NOMO-1 (cell line): ENCODE measurements at regions not wholly inside any gene's neighbourhood (a gene's known extent, or its start where the extent isn't known, plus 50 kb on each side); places are given as distances from the start of the nearest gene placed in this dataset.

Source experiments
- DNase-seq, 2 experiments: peaks; one replicate each; lab custom pipeline; 2025; ENCODE audit not compliant: unreplicated experiment in 2 of 2; lab: John Stamatoyannopoulos, UW

DNA sequence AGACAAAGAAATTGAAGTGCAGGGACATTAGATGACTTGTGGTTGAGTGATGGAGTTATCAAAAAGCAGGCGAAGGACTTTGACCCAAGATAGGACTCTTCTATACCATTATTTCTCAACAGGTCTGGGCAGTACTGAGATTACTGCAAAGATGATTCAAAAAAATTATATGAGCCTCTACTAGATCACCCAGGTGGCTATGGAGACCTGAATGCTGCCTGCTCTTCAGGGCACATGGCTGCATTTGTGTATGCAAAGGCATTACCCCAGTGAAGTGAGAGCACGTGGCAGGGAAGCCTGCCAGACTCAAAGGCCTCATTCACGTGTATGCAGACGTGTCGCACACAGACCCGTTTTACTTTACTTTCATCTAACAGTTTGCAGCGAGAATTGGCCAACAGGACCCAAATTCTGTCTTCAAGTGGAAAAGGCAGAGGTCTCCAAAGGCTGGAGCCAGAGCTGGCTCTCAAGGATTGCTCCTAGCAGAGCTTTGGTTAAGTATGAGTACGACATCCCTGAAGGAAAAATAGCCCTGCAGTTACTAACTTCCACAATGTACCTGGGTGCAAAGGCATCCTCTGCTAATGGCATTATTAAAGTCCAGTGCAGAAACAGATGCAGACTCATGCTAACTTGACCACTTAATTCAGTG lies 113.8 kb upstream of the ARMC2 start:
- DNase-seq, result no peak

GRCh38 chr6:108735310-108736001 lies 112.8 kb upstream of the ARMC2 start:
- DNase-seq, result no peak

GRCh38 chr6:108736002-108736361 lies 112.2 kb upstream of the ARMC2 start:
- peak in 1 of 2 experiments; percentile 7 for DNase-seq

DNA sequence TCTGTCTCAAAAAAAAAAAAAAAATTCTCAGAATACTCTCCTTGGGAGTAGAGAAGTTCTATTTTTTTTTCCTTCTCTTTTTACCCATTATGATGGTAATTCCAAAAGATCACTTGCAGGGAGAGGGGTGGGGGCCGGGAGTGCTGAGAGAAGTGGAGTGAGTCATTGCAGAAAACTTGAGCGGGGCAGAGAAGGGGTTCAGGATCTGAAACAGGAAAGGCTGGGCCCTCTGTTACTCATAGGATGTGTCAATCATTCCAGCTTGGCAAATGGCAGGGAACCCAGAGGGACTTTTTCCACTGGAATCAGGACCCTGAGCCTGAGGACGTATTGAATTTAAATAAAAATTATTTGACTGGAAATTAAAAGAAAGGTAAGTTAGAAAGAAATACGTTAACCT lies 111.4 kb upstream of the ARMC2 start:
- DNase-seq, result no peak

DNA sequence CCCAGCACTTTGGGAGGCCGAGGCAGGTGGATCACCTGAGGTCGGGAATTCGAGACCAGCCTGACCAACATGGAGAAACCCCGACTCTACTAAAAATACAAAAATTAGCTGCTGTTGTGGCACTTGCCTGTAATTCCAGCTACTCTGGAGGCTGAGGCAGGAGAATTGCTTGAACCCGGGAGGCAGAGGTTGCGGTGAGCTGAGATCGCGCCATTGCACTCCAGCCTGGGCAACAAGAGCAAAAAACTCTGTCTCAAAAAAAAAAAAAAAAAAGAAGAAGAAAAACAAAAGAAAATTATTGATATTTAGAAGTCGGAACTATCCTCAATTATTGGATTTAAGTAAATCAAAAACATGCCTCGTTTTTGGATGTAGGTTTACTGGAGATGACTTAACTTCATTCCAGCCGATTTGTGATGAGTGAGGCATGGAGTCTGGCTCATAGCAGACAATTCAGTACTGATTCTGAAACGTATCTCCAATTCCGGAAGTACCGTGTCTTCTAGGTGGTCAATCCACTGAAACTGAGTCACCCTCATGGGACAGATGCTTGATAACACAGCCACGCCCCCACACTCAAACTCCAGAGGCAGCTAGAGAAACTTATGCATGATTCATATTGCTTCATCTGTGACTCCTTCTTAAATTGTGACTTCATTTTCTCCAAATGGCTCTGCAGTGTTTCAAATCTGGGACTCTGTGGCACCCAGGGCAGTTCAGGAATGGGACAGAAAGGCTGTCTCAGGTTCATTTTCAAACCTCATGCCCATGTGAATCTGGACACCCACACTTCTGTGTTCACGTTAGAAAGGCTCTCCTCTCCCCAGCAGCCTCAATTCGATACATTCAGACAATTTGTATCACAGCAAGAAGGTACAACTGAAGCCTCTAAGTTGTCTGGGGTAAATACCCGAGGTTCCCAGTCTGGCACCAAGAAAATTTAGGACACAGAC lies 110.4 kb upstream of the ARMC2 start:
- DNase-seq, result peak in 1 of 2 experiments; percentile 8

GRCh38 chr6:108738684-108739416 lies 109.4 kb upstream of the ARMC2 start:
- DNase-seq, result peak; percentile 27 to 33

DNA sequence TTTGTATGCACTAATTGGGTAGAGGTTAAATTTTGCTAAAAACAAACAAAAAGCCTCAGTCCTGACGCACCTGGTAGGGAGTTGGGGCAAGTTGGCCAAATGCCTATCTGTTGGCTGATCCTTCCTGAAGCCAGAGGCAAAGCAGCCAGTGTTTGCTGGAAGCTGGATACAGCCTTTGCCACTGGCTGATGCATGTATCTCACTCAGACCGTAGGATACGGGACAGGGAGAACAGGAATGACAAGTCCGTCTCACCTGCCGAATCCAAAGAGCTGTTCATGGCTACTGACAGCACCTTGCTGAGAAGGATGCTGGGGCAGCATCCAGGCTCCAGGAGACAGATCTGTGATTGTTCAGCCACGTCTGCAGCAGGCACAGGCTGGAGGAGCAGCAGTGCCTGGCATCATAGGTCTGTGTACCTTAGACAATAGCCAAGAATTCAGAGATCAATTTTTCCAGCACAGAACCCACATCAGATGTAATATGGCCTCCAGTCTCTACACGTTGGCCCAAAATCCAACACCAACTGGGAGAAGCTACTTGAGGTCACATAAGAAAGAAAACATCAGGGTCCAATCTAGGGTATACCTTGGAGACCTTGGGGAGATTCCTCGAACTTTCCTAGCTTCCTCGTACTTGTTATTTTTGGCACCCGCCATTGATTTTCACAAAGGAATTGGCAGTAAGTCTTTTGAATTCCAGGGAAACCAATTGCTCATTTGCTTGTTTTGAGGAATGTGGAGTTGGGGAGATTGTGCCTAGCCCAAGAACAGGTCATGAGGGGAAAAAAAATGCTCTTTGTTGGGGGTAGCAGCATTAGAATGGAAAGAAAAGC lies 108.5 kb upstream of the ARMC2 start:
- no peak for DNase-seq

- no peak for DNase-seq
Observed at GRCh38 chr6:108741331-108741989, 106.8 kb upstream of the ARMC2 start.

DNA sequence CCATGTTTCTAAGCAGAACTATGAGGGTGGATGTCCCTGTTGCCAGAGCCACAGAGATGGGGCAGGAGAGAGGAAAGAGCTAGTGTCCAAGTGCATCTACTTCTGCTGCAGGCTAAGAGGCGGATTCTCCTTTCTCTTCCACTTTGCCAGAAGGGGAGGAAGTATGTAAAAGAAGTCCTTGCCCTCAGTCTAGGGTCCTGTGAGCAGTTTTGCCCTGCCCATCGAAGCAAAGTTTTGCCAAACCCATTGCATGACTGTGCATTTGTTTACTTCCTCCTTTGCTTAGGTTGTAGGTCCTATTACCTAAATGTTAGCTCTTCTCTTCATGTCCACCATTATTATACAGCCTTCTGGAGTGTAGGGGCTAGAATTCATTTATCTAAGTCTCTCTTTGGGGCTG lies 106.2 kb upstream of the ARMC2 start:
- DNase-seq, result peak; percentile 93 to 95

DNA sequence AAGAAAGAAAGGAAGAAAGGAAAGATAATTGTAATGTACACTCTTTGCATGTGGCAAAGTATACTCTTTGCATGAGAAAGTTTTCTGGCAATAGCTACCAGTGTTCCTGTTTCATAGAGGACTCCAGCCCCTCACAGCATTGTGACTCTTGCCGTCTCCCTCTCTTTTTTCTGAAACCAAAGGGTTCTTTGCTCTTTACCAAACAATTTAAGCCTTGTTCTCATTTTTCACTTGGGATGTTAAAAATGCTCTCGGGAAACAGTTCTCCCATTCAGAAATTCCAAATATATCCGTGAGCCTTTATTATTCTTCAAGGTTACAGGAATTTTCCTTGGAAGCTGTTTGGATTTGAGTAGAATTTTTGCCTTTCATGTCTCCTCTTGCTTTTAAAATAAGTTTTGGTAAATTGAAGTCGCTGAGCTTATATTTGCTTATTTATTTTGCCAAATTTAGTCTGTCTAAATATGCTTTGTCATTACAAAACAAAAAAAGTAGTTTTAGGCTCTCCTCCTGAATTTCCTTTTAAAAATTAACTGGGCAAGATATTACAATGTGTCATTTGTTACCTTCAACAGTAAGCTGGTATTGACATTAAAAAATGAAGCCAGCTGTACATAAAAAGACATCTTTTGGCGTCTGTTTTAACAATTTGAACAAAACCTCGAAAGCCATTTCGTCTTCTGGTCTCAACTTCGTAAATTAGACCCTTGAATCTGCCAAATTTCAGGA lies 103.8 kb upstream of the ARMC2 start:
- DNase-seq, result no peak

- DNase-seq, result no peak
Observed at GRCh38 chr6:108744996-108745395, 103.2 kb upstream of the ARMC2 start.

GRCh38 chr6:108745664-108746336 lies 102.4 kb upstream of the ARMC2 start:
- no peak for DNase-seq

DNA sequence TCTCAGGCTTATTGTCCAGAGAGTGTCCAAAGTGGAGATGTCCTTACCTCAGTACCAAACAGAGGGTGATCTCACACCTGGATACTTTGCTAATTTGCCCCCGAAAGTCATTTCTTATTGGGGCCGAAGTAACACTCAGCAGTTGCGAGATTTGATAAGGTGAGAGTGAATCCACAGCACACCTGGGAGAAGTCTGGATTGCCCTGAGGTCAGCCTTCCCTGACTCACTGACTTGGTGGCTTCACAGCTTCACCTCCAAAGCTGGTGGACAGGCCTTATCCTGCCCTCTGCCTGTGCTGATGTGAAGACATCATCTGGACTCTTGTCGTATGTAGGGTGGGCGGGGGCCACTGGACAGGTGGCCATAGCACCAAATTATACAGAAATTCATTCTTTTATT lies 101.9 kb upstream of the ARMC2 start:
- no peak for DNase-seq

DNA sequence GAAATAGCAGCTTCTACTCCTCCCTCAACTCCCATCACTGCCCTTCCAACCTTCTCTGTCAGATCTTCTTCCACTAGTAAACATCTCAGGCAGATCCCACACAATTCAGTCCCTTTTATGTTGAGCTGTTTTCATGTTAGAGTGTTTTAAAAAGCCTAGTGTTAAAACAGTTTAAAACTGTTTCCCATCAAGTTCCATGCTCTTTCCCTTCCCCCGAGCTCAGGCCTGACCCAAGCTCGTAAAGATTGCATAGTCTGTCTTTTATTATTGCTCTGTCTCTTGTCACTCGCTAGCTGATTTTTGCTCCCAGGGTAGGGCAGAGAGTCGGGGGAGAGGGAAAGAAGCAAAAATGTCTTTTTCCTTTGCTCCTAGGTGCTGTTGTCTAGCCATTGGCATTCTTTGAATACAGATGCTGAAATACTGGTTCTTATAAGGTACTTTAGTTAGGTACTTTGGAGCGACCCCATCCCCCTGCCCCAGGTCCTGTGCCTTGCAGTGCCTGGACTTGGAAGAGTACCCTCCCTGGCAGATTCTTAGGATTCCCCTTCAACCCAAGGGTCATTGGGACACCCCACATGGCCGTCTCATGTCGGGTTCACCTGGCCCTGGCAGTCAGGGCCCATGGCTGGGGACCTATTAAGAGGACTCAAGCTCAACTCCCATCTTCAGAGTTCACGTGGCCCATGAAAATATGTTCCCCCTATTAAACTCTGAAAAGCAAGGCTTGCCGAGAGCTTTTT lies 101.2 kb upstream of the ARMC2 start:
- DNase-seq, result no peak

DNA sequence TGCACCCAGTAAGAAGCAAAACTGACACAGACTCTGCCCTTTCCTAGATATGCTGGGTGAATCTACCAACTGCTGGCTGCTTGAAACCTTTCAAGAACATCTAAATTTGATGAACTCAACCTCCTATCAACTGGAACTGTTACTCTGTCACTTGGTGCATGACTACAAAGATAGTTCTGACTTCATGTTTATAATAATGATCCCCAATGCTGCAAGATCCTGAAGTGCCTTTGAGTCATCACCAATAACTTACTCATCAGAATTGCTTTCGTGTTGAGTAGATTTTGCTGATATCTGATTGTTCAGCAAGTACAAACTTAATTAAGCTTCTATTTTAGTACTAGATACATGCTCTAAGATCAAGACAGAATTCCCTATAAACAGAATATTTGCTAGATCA lies 100.2 kb upstream of the ARMC2 start:
- DNase-seq, result no peak

DNA sequence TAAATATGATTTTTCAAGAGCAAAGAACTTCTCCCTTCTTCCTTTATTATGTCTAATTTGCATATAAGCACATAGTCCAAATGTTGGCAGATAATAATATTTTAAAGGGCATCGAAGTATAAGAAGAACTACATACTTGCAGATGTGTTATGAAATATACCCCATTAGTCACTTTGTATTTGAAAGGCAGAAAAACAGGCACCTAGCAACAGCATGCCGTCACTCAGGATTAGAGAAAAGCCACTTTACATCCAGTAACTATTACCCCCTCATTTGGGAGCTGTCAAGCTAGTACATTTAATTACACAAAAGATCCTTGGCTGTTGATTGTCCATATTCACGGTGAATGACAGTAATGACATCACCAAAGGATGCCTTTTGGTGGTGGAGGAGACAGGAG lies 99.3 kb upstream of the ARMC2 start:
- DNase-seq, result peak in 1 of 2 experiments; percentile 59

GRCh38 chr6:108750801-108751200 lies 97.4 kb upstream of the ARMC2 start:
- DNase-seq, result no peak

GRCh38 chr6:108751282-108751681 lies 96.9 kb upstream of the ARMC2 start:
- DNase-seq, result no peak
